Right forelimb (tissue), 1 donor: ENCODE measurements at regions not wholly inside any gene's neighbourhood (a gene's known extent, or its start where the extent isn't known, plus 50 kb on each side); places are given as distances from the start of the nearest gene placed in this dataset.

Source experiments
- DNase-seq: peaks from one replicate; pipeline ENCODE4 v3.0.0-alpha.2; 2018

- DNase-seq = no peak
These were observed 242.1 kb upstream of the TNP1 start for GRCh38 chr2:217101972-217102371.

GRCh38 chr2:217099561-217099960, 239.7 kb upstream of the TNP1 start:
- DNase-seq = no peak

- DNase-seq = no peak
These were observed 238.6 kb upstream of the TNP1 start for GRCh38 chr2:217098435-217098834.

GRCh38 chr2:217097346-217097745, 237.5 kb upstream of the TNP1 start:
- no peak for DNase-seq

- DNase-seq = no peak
These were observed 236.8 kb upstream of the TNP1 start for GRCh38 chr2:217096474-217097225.

- no peak for DNase-seq
These were observed 235.8 kb upstream of the TNP1 start for GRCh38 chr2:217095511-217096205.

GRCh38 chr2:217092710-217093379, 233.0 kb upstream of the TNP1 start:
- DNase-seq = no peak

- no peak for DNase-seq
These were observed 231.7 kb upstream of the TNP1 start for GRCh38 chr2:217091531-217091930.

GRCh38 chr2:217090884-217091283, 231.0 kb upstream of the TNP1 start:
- no peak for DNase-seq

- no peak for DNase-seq
These were observed 230.2 kb upstream of the TNP1 start for GRCh38 chr2:217090024-217090473.

- DNase-seq = no peak
These were observed 226.9 kb upstream of the TNP1 start for GRCh38 chr2:217086718-217087117.

GRCh38 chr2:217086038-217086522, 226.2 kb upstream of the TNP1 start:
- DNase-seq = no peak

GRCh38 chr2:217085543-217085942, 225.7 kb upstream of the TNP1 start:
- no peak for DNase-seq

- DNase-seq = no peak
These were observed 221.9 kb upstream of the TNP1 start for GRCh38 chr2:217081799-217082198.

GRCh38 chr2:217079165-217079564, 219.3 kb upstream of the TNP1 start:
- no peak for DNase-seq

- DNase-seq = no peak
These were observed 218.1 kb upstream of the TNP1 start for GRCh38 chr2:217077831-217078407.

GRCh38 chr2:217076657-217077232, 216.9 kb upstream of the TNP1 start:
- DNase-seq = no peak

GRCh38 chr2:217076058-217076435, 216.2 kb upstream of the TNP1 start:
- DNase-seq = no peak

GRCh38 chr2:217075268-217076057, 215.6 kb upstream of the TNP1 start:
- DNase-seq = no peak

- no peak for DNase-seq
These were observed 214.9 kb upstream of the TNP1 start for GRCh38 chr2:217074576-217075255.

- no peak for DNase-seq
These were observed 211.6 kb upstream of the TNP1 start for GRCh38 chr2:217071416-217071815.

- no peak for DNase-seq
These were observed 210.7 kb upstream of the TNP1 start for GRCh38 chr2:217070611-217071010.
